ENCODE measurements at regions not wholly inside any gene's neighbourhood (a gene's known extent, or its start where the extent isn't known, plus 50 kb on each side); places are given as distances from the start of the nearest gene placed in this dataset.

GRCh38 chr5:61949054-61949678, 356.8 kb upstream of the KIF2A start:
- no peak overlapping the region for H3K4me2 ChIP-seq (ENCODE audit: insufficient read depth, low read length)
- no peak overlapping the region for H3K4me3 ChIP-seq (ENCODE audit: low read depth in 1 of 2, low read length in 2 of 2)
- no peak overlapping the region for H3K9ac ChIP-seq (ENCODE audit: low read depth, low read length)
- TF ChIP-seq, protein P1, sequence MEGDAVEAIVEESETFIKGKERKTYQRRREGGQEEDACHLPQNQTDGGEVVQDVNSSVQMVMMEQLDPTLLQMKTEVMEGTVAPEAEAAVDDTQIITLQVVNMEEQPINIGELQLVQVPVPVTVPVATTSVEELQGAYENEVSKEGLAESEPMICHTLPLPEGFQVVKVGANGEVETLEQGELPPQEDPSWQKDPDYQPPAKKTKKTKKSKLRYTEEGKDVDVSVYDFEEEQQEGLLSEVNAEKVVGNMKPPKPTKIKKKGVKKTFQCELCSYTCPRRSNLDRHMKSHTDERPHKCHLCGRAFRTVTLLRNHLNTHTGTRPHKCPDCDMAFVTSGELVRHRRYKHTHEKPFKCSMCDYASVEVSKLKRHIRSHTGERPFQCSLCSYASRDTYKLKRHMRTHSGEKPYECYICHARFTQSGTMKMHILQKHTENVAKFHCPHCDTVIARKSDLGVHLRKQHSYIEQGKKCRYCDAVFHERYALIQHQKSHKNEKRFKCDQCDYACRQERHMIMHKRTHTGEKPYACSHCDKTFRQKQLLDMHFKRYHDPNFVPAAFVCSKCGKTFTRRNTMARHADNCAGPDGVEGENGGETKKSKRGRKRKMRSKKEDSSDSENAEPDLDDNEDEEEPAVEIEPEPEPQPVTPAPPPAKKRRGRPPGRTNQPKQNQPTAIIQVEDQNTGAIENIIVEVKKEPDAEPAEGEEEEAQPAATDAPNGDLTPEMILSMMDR (IDR thresholded peaks at IDR 0.05; ENCODE audit: borderline replicate concordance, extremely low read depth, low read length, poor library complexity, severe bottlenecking): no peak
- ATAC-seq (ENCODE audit: insufficient read depth, low read depth): no peak
- no peak for DNase-seq
- H3K36me3 ChIP-seq (ENCODE audit: insufficient read depth, low read length): no peaks in the 10 kb centered on the region
- no peaks in the 10 kb centered on the region for H3K27me3 ChIP-seq (ENCODE audit: insufficient read depth, low read length, poor library complexity)
- H3K79me2 ChIP-seq (ENCODE audit: insufficient read depth, low read length): no peaks in the 10 kb centered on the region
- H3K9me3 ChIP-seq (ENCODE audit: insufficient read depth, low read length, severe bottlenecking): no peaks in the 10 kb centered on the region
- no peaks in the 10 kb centered on the region for H4K20me1 ChIP-seq (ENCODE audit: insufficient read depth, low read length)
- no peak overlapping the region for H3K27ac ChIP-seq (ENCODE audit: low read length)
- H2AFZ ChIP-seq (ENCODE audit: low read depth, low read length): no peak overlapping the region
- no peaks in the 10 kb centered on the region for H3K4me1 ChIP-seq (ENCODE audit: insufficient read depth, low read length)

GRCh38 chr5:61949679-61950435, 356.1 kb upstream of the KIF2A start:
- Histone ChIP-seq H4K20me1 (ENCODE audit: insufficient read depth, low read length) (no peaks in the 10 kb centered on the region), H3K27ac (ENCODE audit: low read length) (no peak overlapping the region), H3K4me3 (ENCODE audit: low read depth in 1 of 2, low read length in 2 of 2) (no peak overlapping the region), H3K36me3 (ENCODE audit: insufficient read depth, low read length) (no peaks in the 10 kb centered on the region), H3K4me2 (ENCODE audit: insufficient read depth, low read length) (no peak overlapping the region), H3K9me3 (ENCODE audit: insufficient read depth, low read length, severe bottlenecking) (no peaks in the 10 kb centered on the region), H3K79me2 (ENCODE audit: insufficient read depth, low read length) (no peaks in the 10 kb centered on the region), H3K4me1 (ENCODE audit: insufficient read depth, low read length) (no peaks in the 10 kb centered on the region), H3K9ac (ENCODE audit: low read depth, low read length) (no peak overlapping the region), H2AFZ (ENCODE audit: low read depth, low read length) (no peak overlapping the region), H3K27me3 (ENCODE audit: insufficient read depth, low read length, poor library complexity) (no peaks in the 10 kb centered on the region)
- no peak for ATAC-seq (ENCODE audit: insufficient read depth, low read depth)
- TF ChIP-seq EZH2 (IDR thresholded peaks at IDR 0.05; ENCODE audit: borderline replicate concordance, low read depth, low read length, severe bottlenecking): no peak
- DNase-seq: no peak

DNA sequence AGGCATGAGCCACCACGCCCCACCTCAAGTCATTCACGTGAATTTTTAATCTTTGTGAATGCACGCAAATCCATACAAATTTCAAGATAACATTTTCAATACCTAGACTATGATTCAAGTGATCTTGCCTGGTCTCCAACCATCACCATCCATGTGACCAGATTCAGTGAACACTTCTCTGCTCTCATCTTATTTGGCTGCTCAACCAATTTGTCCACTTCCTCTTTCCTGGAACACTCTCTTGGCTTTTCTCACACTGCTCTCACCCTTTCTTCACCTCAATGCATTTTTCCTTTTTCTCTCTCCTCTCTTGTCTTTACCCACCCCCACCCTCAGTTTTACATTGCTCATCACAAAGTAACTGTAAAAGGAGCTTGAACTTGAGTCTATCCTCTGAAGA, 354.7 kb upstream of the KIF2A start:
- H3K27me3 ChIP-seq (ENCODE audit: insufficient read depth, low read length, poor library complexity): no peaks in the 10 kb centered on the region
- H2AFZ ChIP-seq (ENCODE audit: low read depth, low read length): no peak overlapping the region
- DNase-seq: no peak
- no peak overlapping the region for H3K4me3 ChIP-seq (ENCODE audit: low read depth in 1 of 2, low read length in 2 of 2)
- H3K4me1 ChIP-seq (ENCODE audit: insufficient read depth, low read length): no peaks in the 10 kb centered on the region
- TF ChIP-seq, protein P1 (IDR thresholded peaks at IDR 0.05; ENCODE audit: borderline replicate concordance, extremely low read depth, low read length, poor library complexity, severe bottlenecking): no peak
- no peak for TF ChIP-seq EZH2 (IDR thresholded peaks at IDR 0.05; ENCODE audit: borderline replicate concordance, low read depth, low read length, severe bottlenecking)
- H4K20me1 ChIP-seq (ENCODE audit: insufficient read depth, low read length): no peaks in the 10 kb centered on the region
- H3K36me3 ChIP-seq (ENCODE audit: insufficient read depth, low read length): no peaks in the 10 kb centered on the region
- ATAC-seq (ENCODE audit: insufficient read depth, low read depth): no peak
- H3K4me2 ChIP-seq (ENCODE audit: insufficient read depth, low read length): no peak overlapping the region
- no peak overlapping the region for H3K9ac ChIP-seq (ENCODE audit: low read depth, low read length)
- no peaks in the 10 kb centered on the region for H3K79me2 ChIP-seq (ENCODE audit: insufficient read depth, low read length)
- H3K9me3 ChIP-seq (ENCODE audit: insufficient read depth, low read length, severe bottlenecking): no peaks in the 10 kb centered on the region
- H3K27ac ChIP-seq (ENCODE audit: low read length): no peak overlapping the region

- H3K79me2 ChIP-seq (ENCODE audit: insufficient read depth, low read length): no peaks in the 10 kb centered on the region
- no peak overlapping the region for H3K27ac ChIP-seq (ENCODE audit: low read length)
- no peak for TF ChIP-seq EZH2 (IDR thresholded peaks at IDR 0.05; ENCODE audit: borderline replicate concordance, low read depth, low read length, severe bottlenecking)
- TF ChIP-seq, protein P1 (IDR thresholded peaks at IDR 0.05; ENCODE audit: borderline replicate concordance, extremely low read depth, low read length, poor library complexity, severe bottlenecking): no peak
- ATAC-seq (ENCODE audit: insufficient read depth, low read depth) (no peak), DNase-seq (no peak)
- H3K4me2 ChIP-seq (ENCODE audit: insufficient read depth, low read length): no peak overlapping the region
- no peaks in the 10 kb centered on the region for H3K9me3 ChIP-seq (ENCODE audit: insufficient read depth, low read length, severe bottlenecking)
- H3K27me3 ChIP-seq (ENCODE audit: insufficient read depth, low read length, poor library complexity): no peaks in the 10 kb centered on the region
- H4K20me1 ChIP-seq (ENCODE audit: insufficient read depth, low read length): no peaks in the 10 kb centered on the region
- no peaks in the 10 kb centered on the region for H3K36me3 ChIP-seq (ENCODE audit: insufficient read depth, low read length)
- H2AFZ ChIP-seq (ENCODE audit: low read depth, low read length): no peak overlapping the region
- H3K9ac ChIP-seq (ENCODE audit: low read depth, low read length): no peak overlapping the region
- H3K4me1 ChIP-seq (ENCODE audit: insufficient read depth, low read length): no peaks in the 10 kb centered on the region
- no peak overlapping the region for H3K4me3 ChIP-seq (ENCODE audit: low read depth in 1 of 2, low read length in 2 of 2)
Measured at GRCh38 chr5:61953913-61954312, 352.1 kb upstream of the KIF2A start.
